Dermis blood vessel endothelial cell (primary cell): ENCODE measurements at regions not wholly inside any gene's neighbourhood (a gene's known extent, or its start where the extent isn't known, plus 50 kb on each side); places are given as distances from the start of the nearest gene placed in this dataset.
"Not testable (repeated sequence)": the region's sequence is repeated elsewhere in the genome, so short reads cannot be mapped to it uniquely, and the experiment has no call there.

Source experiments
- DNase-seq: peaks from one replicate; pipeline ENCODE4 v3.0.0; 2010

GRCh38 chr12:11980115-11980514 is 90.6 kb upstream of the BCL2L14 start:
- no peak for DNase-seq

- no peak for DNase-seq
These were observed 89.5 kb upstream of the BCL2L14 start for GRCh38 chr12:11981121-11981733.

GRCh38 chr12:11984417-11984816 is 86.3 kb upstream of the BCL2L14 start:
- DNase-seq = no peak

- DNase-seq = no peak
These were observed 84.6 kb upstream of the BCL2L14 start for GRCh38 chr12:11986165-11986564.

- no peak for DNase-seq
These were observed 82.8 kb upstream of the BCL2L14 start for GRCh38 chr12:11987901-11988300.

GRCh38 chr12:11991604-11992003 is 79.1 kb upstream of the BCL2L14 start:
- no peak for DNase-seq

- DNase-seq = no peak
These were observed 78.2 kb upstream of the BCL2L14 start for GRCh38 chr12:11992515-11992914.

- DNase-seq = not testable (repeated sequence)
These were observed 72.3 kb upstream of the BCL2L14 start for GRCh38 chr12:11998307-11998943.

GRCh38 chr12:11998944-11999315 is 71.8 kb upstream of the BCL2L14 start:
- no peak for DNase-seq

- DNase-seq = no peak
These were observed 67.1 kb upstream of the BCL2L14 start for GRCh38 chr12:12003609-12004008.

- DNase-seq = no peak
These were observed 66.2 kb upstream of the BCL2L14 start for GRCh38 chr12:12004524-12004923.

GRCh38 chr12:12007001-12007712 is 63.6 kb upstream of the BCL2L14 start:
- DNase-seq = no peak

- no peak for DNase-seq
These were observed 63.0 kb upstream of the BCL2L14 start for GRCh38 chr12:12007713-12008231.

GRCh38 chr12:12008232-12008850 is 62.4 kb upstream of the BCL2L14 start:
- no peak for DNase-seq

GRCh38 chr12:12008931-12009611 is 61.7 kb upstream of the BCL2L14 start:
- peak; percentile 69 for DNase-seq

- DNase-seq = not testable (repeated sequence)
These were observed 60.9 kb upstream of the BCL2L14 start for GRCh38 chr12:12009749-12010276.

- no peak for DNase-seq
These were observed 60.3 kb upstream of the BCL2L14 start for GRCh38 chr12:12010277-12011039.

- no peak for DNase-seq
These were observed 58.9 kb upstream of the BCL2L14 start for GRCh38 chr12:12011880-12012260.

- no peak for DNase-seq
These were observed 55.6 kb upstream of the BCL2L14 start for GRCh38 chr12:12015073-12015685.

GRCh38 chr12:12016284-12017100 is 54.2 kb upstream of the BCL2L14 start:
- DNase-seq = no peak
